ENCODE measurements at regions not wholly inside any gene's neighbourhood (a gene's known extent, or its start where the extent isn't known, plus 50 kb on each side); places are given as distances from the start of the nearest gene placed in this dataset.

DNA sequence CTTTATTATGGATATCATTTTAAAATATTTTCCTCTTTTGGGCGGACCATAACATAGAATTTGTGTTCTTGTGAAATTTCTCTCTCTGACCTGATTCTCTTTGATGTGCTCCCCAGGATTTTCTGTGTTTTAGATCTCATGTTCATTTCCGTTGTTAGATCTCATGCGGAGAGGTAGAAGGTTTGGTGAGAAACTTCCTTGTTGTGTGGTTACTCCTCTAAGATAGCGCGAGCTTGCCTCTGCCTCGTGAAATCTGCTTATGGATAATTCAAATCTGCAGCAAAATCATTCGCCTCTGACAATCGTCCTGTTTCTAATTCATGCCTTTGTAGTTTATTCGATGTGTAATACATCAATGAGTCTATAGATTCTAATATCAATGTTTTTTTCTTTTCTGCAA lies 580.4 kb downstream of the USP25 start:
- peaks cover 0 to 4% of the 10 kb centered on the region in 2 donors for H3K4me1 ChIP-seq (ENCODE audit: control insufficient read depth in 1 of 2, insufficient read depth in 2 of 2, low read length in 2 of 2)
- no peaks in the 10 kb centered on the region for H3K9me3 ChIP-seq (ENCODE audit: control insufficient read depth in 1 of 2, low read length in 2 of 2)
- no peaks in the 10 kb centered on the region for H3K27me3 ChIP-seq (ENCODE audit: low read depth, low read length)
- no peak overlapping the region for H3K27ac ChIP-seq (ENCODE audit: low read length)
- H3K36me3 ChIP-seq (ENCODE audit: control insufficient read depth in 1 of 2, insufficient read depth in 2 of 2, low read length in 2 of 2): no peaks in the 10 kb centered on the region
- no peak overlapping the region for H3K4me3 ChIP-seq (ENCODE audit: low read depth in 1 of 2, low read length in 2 of 2)

DNA sequence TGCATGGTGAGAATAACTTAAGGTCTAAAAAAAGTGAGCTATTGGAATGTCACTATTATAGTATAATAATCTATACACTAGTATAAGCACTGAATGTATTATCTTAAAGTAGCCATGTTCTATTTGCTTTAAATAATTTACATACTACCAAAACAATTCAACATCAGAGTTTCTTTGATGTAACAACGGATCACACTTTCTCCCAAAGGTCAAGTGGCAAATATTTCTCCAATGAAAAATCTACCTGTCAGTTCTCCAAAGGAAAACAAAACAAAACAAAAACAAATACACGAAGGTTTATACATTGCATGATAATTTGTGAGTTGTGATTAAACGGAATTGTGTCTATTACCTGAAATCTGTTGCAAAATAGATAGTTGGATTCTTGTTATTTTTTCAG lies 581.4 kb downstream of the USP25 start:
- peaks cover 0 to 4% of the 10 kb centered on the region in 2 donors for H3K4me1 ChIP-seq (ENCODE audit: control insufficient read depth in 1 of 2, insufficient read depth in 2 of 2, low read length in 2 of 2)
- no peak overlapping the region for H3K27ac ChIP-seq (ENCODE audit: low read length)
- H3K36me3 ChIP-seq (ENCODE audit: control insufficient read depth in 1 of 2, insufficient read depth in 2 of 2, low read length in 2 of 2): no peaks in the 10 kb centered on the region
- H3K4me3 ChIP-seq (ENCODE audit: low read depth in 1 of 2, low read length in 2 of 2): no peak overlapping the region
- no peaks in the 10 kb centered on the region for H3K27me3 ChIP-seq (ENCODE audit: low read depth, low read length)
- H3K9me3 ChIP-seq (ENCODE audit: control insufficient read depth in 1 of 2, low read length in 2 of 2): no peaks in the 10 kb centered on the region

- Histone ChIP-seq H3K27me3 (ENCODE audit: low read depth, low read length) (no peaks in the 10 kb centered on the region), H3K4me3 (ENCODE audit: low read depth in 1 of 2, low read length in 2 of 2) (no peak overlapping the region), H3K9me3 (ENCODE audit: control insufficient read depth in 1 of 2, low read length in 2 of 2) (no peaks in the 10 kb centered on the region), H3K27ac (ENCODE audit: low read length) (no peak overlapping the region), H3K36me3 (ENCODE audit: control insufficient read depth in 1 of 2, insufficient read depth in 2 of 2, low read length in 2 of 2) (no peaks in the 10 kb centered on the region), H3K4me1 (ENCODE audit: control insufficient read depth in 1 of 2, insufficient read depth in 2 of 2, low read length in 2 of 2) (peaks cover 0 to 4% of the 10 kb centered on the region in 2 donors)
Observed at GRCh38 chr21:16312321-16312720, 582.5 kb downstream of the USP25 start.

DNA sequence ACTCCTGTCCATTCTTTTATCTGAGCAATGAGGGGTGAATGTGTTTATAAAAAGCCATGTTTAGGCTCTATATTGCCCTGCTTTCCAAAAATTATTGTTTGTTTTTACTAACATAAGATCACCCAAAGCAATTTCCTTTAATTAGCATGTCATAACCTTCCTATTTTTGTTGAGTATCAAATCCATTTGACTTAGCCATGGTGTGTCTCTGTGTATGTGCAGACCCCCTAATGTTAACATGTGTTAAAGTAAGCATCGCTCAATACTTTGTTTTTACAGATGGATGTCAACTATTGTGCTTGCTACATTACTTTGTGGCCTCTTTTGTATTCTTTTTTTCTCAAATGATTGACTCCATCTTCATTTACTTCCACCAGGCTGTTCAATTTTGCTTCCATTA lies 585.4 kb downstream of the USP25 start:
- H3K9me3 ChIP-seq (ENCODE audit: control insufficient read depth in 1 of 2, low read length in 2 of 2): no peaks in the 10 kb centered on the region
- no peaks in the 10 kb centered on the region for H3K36me3 ChIP-seq (ENCODE audit: control insufficient read depth in 1 of 2, insufficient read depth in 2 of 2, low read length in 2 of 2)
- no peaks in the 10 kb centered on the region for H3K27me3 ChIP-seq (ENCODE audit: low read depth, low read length)
- H3K27ac ChIP-seq (ENCODE audit: low read length): no peak overlapping the region
- peaks cover 0 to 4% of the 10 kb centered on the region in 2 donors for H3K4me1 ChIP-seq (ENCODE audit: control insufficient read depth in 1 of 2, insufficient read depth in 2 of 2, low read length in 2 of 2)
- no peak overlapping the region for H3K4me3 ChIP-seq (ENCODE audit: low read depth in 1 of 2, low read length in 2 of 2)

GRCh38 chr21:16318651-16319300 lies 589.0 kb downstream of the USP25 start:
- H3K27ac ChIP-seq (ENCODE audit: low read length): no peak overlapping the region
- H3K4me3 ChIP-seq (ENCODE audit: low read depth in 1 of 2, low read length in 2 of 2): no peak overlapping the region
- H3K27me3 ChIP-seq (ENCODE audit: low read depth, low read length): no peaks in the 10 kb centered on the region
- H3K9me3 ChIP-seq (ENCODE audit: control insufficient read depth in 1 of 2, low read length in 2 of 2): no peaks in the 10 kb centered on the region
- no peaks in the 10 kb centered on the region for H3K36me3 ChIP-seq (ENCODE audit: control insufficient read depth in 1 of 2, insufficient read depth in 2 of 2, low read length in 2 of 2)
- peaks cover 0 to 8% of the 10 kb centered on the region in 2 donors for H3K4me1 ChIP-seq (ENCODE audit: control insufficient read depth in 1 of 2, insufficient read depth in 2 of 2, low read length in 2 of 2)

GRCh38 chr21:16320110-16320509 lies 590.3 kb downstream of the USP25 start:
- no peaks in the 10 kb centered on the region for H3K9me3 ChIP-seq (ENCODE audit: control insufficient read depth in 1 of 2, low read length in 2 of 2)
- H3K4me1 ChIP-seq (ENCODE audit: control insufficient read depth in 1 of 2, insufficient read depth in 2 of 2, low read length in 2 of 2): peaks cover 0 to 8% of the 10 kb centered on the region in 2 donors
- H3K4me3 ChIP-seq (ENCODE audit: low read depth in 1 of 2, low read length in 2 of 2): no peak overlapping the region

GRCh38 chr21:16322454-16322853 lies 592.7 kb downstream of the USP25 start:
- Histone ChIP-seq H3K27ac (ENCODE audit: low read length) (no peak overlapping the region), H3K4me3 (ENCODE audit: low read depth in 1 of 2, low read length in 2 of 2) (no peak overlapping the region), H3K9me3 (ENCODE audit: control insufficient read depth in 1 of 2, low read length in 2 of 2) (no peaks in the 10 kb centered on the region), H3K27me3 (ENCODE audit: low read depth, low read length) (no peaks in the 10 kb centered on the region), H3K36me3 (ENCODE audit: control insufficient read depth in 1 of 2, insufficient read depth in 2 of 2, low read length in 2 of 2) (no peaks in the 10 kb centered on the region), H3K4me1 (ENCODE audit: control insufficient read depth in 1 of 2, insufficient read depth in 2 of 2, low read length in 2 of 2) (peaks cover 0 to 8% of the 10 kb centered on the region in 2 donors)

More at GRCh38 chr21:16320110-16320509, 590.3 kb downstream of the USP25 start:
- Histone ChIP-seq H3K27me3 (ENCODE audit: low read depth, low read length) (no peaks in the 10 kb centered on the region), H3K27ac (ENCODE audit: low read length) (no peak overlapping the region), H3K36me3 (ENCODE audit: control insufficient read depth in 1 of 2, insufficient read depth in 2 of 2, low read length in 2 of 2) (no peaks in the 10 kb centered on the region)

- H3K4me1 ChIP-seq (ENCODE audit: control insufficient read depth in 1 of 2, insufficient read depth in 2 of 2, low read length in 2 of 2): peaks cover 0 to 8% of the 10 kb centered on the region in 2 donors
- H3K4me3 ChIP-seq (ENCODE audit: low read depth in 1 of 2, low read length in 2 of 2): no peak overlapping the region
- H3K27me3 ChIP-seq (ENCODE audit: low read depth, low read length): no peaks in the 10 kb centered on the region
- H3K36me3 ChIP-seq (ENCODE audit: control insufficient read depth in 1 of 2, insufficient read depth in 2 of 2, low read length in 2 of 2): no peaks in the 10 kb centered on the region
- H3K9me3 ChIP-seq (ENCODE audit: control insufficient read depth in 1 of 2, low read length in 2 of 2): no peaks in the 10 kb centered on the region
- no peak overlapping the region for H3K27ac ChIP-seq (ENCODE audit: low read length)
Observed at GRCh38 chr21:16323596-16323995, 593.8 kb downstream of the USP25 start.

GRCh38 chr21:16324630-16325029 lies 594.8 kb downstream of the USP25 start:
- no peak overlapping the region for H3K4me3 ChIP-seq (ENCODE audit: low read depth in 1 of 2, low read length in 2 of 2)
- no peaks in the 10 kb centered on the region for H3K36me3 ChIP-seq (ENCODE audit: control insufficient read depth in 1 of 2, insufficient read depth in 2 of 2, low read length in 2 of 2)
- peaks cover 0 to 8% of the 10 kb centered on the region in 2 donors for H3K4me1 ChIP-seq (ENCODE audit: control insufficient read depth in 1 of 2, insufficient read depth in 2 of 2, low read length in 2 of 2)
- H3K9me3 ChIP-seq (ENCODE audit: control insufficient read depth in 1 of 2, low read length in 2 of 2): no peaks in the 10 kb centered on the region
- H3K27ac ChIP-seq (ENCODE audit: low read length): no peak overlapping the region
- H3K27me3 ChIP-seq (ENCODE audit: low read depth, low read length): no peaks in the 10 kb centered on the region

DNA sequence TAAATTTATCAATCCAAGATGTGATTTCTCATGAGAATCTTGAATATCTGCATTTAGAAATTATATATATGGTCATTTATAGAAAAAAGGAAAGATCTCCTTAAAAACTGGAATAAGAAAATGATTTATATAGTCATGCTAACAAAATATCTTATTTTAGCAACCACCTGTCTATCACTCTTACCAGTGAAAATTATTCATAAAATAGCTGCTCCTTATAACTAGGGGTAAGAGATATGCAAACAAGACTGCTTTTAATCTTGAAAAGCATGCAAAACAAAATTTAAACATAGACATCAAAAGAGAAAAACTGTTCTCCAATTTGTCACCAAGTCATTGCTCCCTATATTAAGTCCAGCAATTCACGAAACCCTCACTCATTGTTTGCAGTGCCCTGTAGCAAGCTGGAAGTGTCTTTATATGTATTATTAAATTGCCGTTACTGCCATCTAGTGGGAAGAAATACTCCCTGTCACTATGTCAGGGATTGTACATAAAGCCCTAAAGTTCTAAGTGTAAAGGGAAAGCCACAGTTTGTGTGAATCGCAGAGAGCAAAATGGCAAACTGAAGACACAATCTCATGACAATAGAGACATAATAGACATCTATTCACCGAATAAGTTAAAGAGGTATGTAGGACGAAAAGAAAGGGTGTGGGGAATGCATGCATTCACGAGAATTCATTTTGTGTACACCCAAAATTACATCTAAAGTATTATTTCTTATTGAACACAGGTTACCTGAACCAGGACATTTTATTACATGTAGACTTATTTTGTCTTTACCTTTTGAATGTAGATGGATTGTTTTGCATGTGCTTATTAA lies 600.5 kb downstream of the USP25 start:
- Histone ChIP-seq H3K27me3 (ENCODE audit: low read depth, low read length) (no peaks in the 10 kb centered on the region), H3K9me3 (ENCODE audit: control insufficient read depth in 1 of 2, low read length in 2 of 2) (no peaks in the 10 kb centered on the region), H3K36me3 (ENCODE audit: control insufficient read depth in 1 of 2, insufficient read depth in 2 of 2, low read length in 2 of 2) (no peaks in the 10 kb centered on the region), H3K27ac (ENCODE audit: low read length) (no peak overlapping the region), H3K4me1 (ENCODE audit: control insufficient read depth in 1 of 2, insufficient read depth in 2 of 2, low read length in 2 of 2) (peaks cover 0 to 5% of the 10 kb centered on the region in 2 donors), H3K4me3 (ENCODE audit: low read depth in 1 of 2, low read length in 2 of 2) (no peak overlapping the region)

DNA sequence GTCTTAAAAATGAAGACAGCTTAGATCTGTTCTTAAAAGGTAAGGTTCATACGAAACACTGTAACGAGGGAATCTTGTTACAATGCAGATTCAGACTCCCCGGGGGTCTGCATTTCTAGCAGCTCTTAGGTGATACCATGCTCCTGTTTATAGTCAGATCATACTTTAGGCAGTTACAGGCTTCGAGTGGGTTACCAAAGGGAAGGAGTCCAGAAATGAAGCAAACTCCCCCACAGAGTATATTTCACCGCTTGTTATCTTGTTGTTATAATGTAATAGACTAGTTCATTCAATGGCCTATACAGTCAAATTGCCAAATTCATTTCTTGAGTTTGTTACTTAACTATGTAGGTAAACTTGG lies 601.1 kb downstream of the USP25 start:
- H3K27me3 ChIP-seq (ENCODE audit: low read depth, low read length): no peaks in the 10 kb centered on the region
- peaks cover 0 to 5% of the 10 kb centered on the region in 2 donors for H3K4me1 ChIP-seq (ENCODE audit: control insufficient read depth in 1 of 2, insufficient read depth in 2 of 2, low read length in 2 of 2)
- no peaks in the 10 kb centered on the region for H3K9me3 ChIP-seq (ENCODE audit: control insufficient read depth in 1 of 2, low read length in 2 of 2)
- H3K27ac ChIP-seq (ENCODE audit: low read length): no peak overlapping the region
- no peak overlapping the region for H3K4me3 ChIP-seq (ENCODE audit: low read depth in 1 of 2, low read length in 2 of 2)
- H3K36me3 ChIP-seq (ENCODE audit: control insufficient read depth in 1 of 2, insufficient read depth in 2 of 2, low read length in 2 of 2): no peaks in the 10 kb centered on the region

All from muscle layer of duodenum (tissue), 2 donors.